Mesenchymal stem cell (in vitro differentiated cells and primary cell): ENCODE measurements at regions not wholly inside any gene's neighbourhood (a gene's known extent, or its start where the extent isn't known, plus 50 kb on each side); places are given as distances from the start of the nearest gene placed in this dataset.

Experiments
- DNase-seq: peaks from one replicate; pipeline ENCODE4 v3.0.0-alpha.2; 2013
- H2AFZ ChIP-seq: one replicate; pipeline ENCODE4 v1.6.1; 2013; ENCODE audit warnings: low read depth, mild to moderate bottlenecking, control low read depth, inconsistent platforms, low read length, moderate library complexity
- H2AK5ac ChIP-seq: 2 replicates; pipeline ENCODE4 v1.6.1; 2013; ENCODE audit warnings: low read length, moderate library complexity, mild to moderate bottlenecking, inconsistent platforms; ENCODE audit not compliant: severe bottlenecking
- H2BK120ac ChIP-seq: one replicate; pipeline ENCODE4 v1.6.1; 2013; ENCODE audit warnings: low read depth, mild to moderate bottlenecking, inconsistent platforms, low read length, moderate library complexity
- H2BK12ac ChIP-seq, 2 experiments: one replicate each; pipeline ENCODE4 v1.6.1; 2013; ENCODE audit warnings: inconsistent platforms in 2 of 2, low read length in 2 of 2, mild to moderate bottlenecking in 2 of 2, moderate library complexity in 2 of 2, control low read depth in 1 of 2
- H2BK15ac ChIP-seq: one replicate; pipeline ENCODE4 v1.6.1; 2013; ENCODE audit warnings: mild to moderate bottlenecking, low read depth, inconsistent platforms; ENCODE audit not compliant: poor library complexity, severe bottlenecking
- H2BK5ac ChIP-seq: 2 replicates; pipeline ENCODE4 v1.6.1; 2013; ENCODE audit warnings: low read depth, mild to moderate bottlenecking, low read length, control low read depth, inconsistent platforms; ENCODE audit not compliant: poor library complexity, severe bottlenecking
- H3K14ac ChIP-seq, 2 experiments: one replicate each; pipeline ENCODE4 v1.6.1; 2013; ENCODE audit warnings: inconsistent platforms in 2 of 2, low read length in 2 of 2, control low read depth in 1 of 2, mild to moderate bottlenecking in 1 of 2, moderate library complexity in 1 of 2
- H3K18ac ChIP-seq, 2 experiments: one replicate each; pipeline ENCODE4 v1.6.1; 2013; ENCODE audit warnings: inconsistent platforms in 2 of 2, low read length in 2 of 2, control low read depth in 1 of 2, low read depth in 1 of 2, mild to moderate bottlenecking in 1 of 2
- H3K23ac ChIP-seq, 2 experiments: one replicate each; pipeline ENCODE4 v1.6.1; 2013; ENCODE audit warnings: inconsistent platforms in 2 of 2, low read length in 2 of 2, mild to moderate bottlenecking in 2 of 2, moderate library complexity in 2 of 2, control low read depth in 1 of 2
- H3K27ac ChIP-seq: 2 replicates; pipeline ENCODE4 v1.5.1; 2013; ENCODE audit warnings: mild to moderate bottlenecking, moderate library complexity, low read length, control low read depth, inconsistent platforms; ENCODE audit not compliant: poor library complexity, severe bottlenecking
- H3K27me3 ChIP-seq, 2 experiments: 2 replicates each; pipeline versions ENCODE4 v1.6.1 to v1.7.0; 2013; ENCODE audit warnings: low read length in 2 of 2, mild to moderate bottlenecking in 2 of 2, moderate library complexity in 2 of 2, control low read depth in 1 of 2, inconsistent platforms in 1 of 2; ENCODE audit not compliant: control insufficient read depth in 1 of 2, insufficient read depth in 1 of 2
- H3K36me3 ChIP-seq, 2 experiments: 2 replicates each; pipeline versions ENCODE4 v1.6.1 to v1.7.0; 2013; ENCODE audit warnings: low read length in 2 of 2, control low read depth in 1 of 2, inconsistent platforms in 1 of 2, low read depth in 1 of 2, mild to moderate bottlenecking in 1 of 2; ENCODE audit not compliant: insufficient read depth in 2 of 2, control insufficient read depth in 1 of 2
- H3K4ac ChIP-seq, 2 experiments: one replicate each; pipeline ENCODE4 v1.6.1; 2013; ENCODE audit warnings: inconsistent platforms in 2 of 2, low read length in 2 of 2, mild to moderate bottlenecking in 2 of 2, moderate library complexity in 2 of 2, control low read depth in 1 of 2, low read depth in 1 of 2
- H3K4me1 ChIP-seq: 2 replicates; pipeline ENCODE4 v1.6.1; 2013; ENCODE audit warnings: low read depth, low read length, control low read depth; ENCODE audit not compliant: control insufficient read depth, insufficient read depth
- H3K4me2 ChIP-seq: 2 replicates; pipeline ENCODE4 v1.6.1; 2013; ENCODE audit warnings: low read length, mild to moderate bottlenecking, inconsistent platforms; ENCODE audit not compliant: poor library complexity, severe bottlenecking
- H3K4me3 ChIP-seq, 2 experiments: 2 replicates each; pipeline versions ENCODE4 v1.5.1 to v1.7.0; 2013; ENCODE audit warnings: low read length in 2 of 2, mild to moderate bottlenecking in 2 of 2, control low read depth in 1 of 2, low read depth in 1 of 2; ENCODE audit not compliant: insufficient read depth in 1 of 2
- H3K79me1 ChIP-seq: replicated peaks from 2 replicates; pipeline ENCODE4 v1.6.1; 2013; ENCODE audit warnings: mild to moderate bottlenecking, control low read depth, low read length, inconsistent platforms; ENCODE audit not compliant: poor library complexity, severe bottlenecking
- H3K9ac ChIP-seq: 2 replicates; pipeline ENCODE4 v1.7.0; 2013; ENCODE audit warnings: mild to moderate bottlenecking, low read length, moderate library complexity
- H3K9me3 ChIP-seq: 2 replicates; pipeline ENCODE4 v1.7.0; 2013; ENCODE audit warnings: mild to moderate bottlenecking, low read length; ENCODE audit not compliant: control insufficient read depth
- H4K8ac ChIP-seq: one replicate; pipeline ENCODE4 v1.6.1; 2013; ENCODE audit warnings: inconsistent platforms, mild to moderate bottlenecking, low read length, moderate library complexity
- H4K91ac ChIP-seq: one replicate; pipeline ENCODE4 v1.6.1; 2013; ENCODE audit warnings: mild to moderate bottlenecking, low read length, inconsistent platforms
- WGBS: methylation state at CpG from one replicate; pipeline ENCODE4 v1.1.7; 2013; ENCODE audit warnings: mixed read lengths; 5-methylcytosine and 5-hydroxymethylcytosine counted together

DNA sequence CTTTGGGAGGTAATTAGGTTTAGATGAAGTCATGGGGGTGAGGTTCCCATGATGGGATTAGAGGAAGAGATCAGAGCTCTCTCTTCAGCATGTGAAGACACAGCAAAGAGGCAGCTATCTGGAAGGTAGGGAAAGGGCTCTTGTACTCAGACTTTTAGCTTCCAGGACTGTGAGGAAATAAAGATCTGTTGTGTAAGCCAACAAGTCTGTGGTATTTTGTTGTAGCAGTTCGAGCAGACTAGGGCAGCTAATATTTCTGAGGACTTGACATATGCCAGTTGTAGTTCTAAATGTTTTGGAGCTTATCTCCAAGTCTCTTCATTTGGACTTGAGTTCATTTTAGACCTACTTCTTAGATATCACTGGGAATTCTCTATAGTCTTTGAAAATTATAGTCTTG lies 137.3 kb upstream of the PDE5A start:
- DNase-seq: peak; percentile 12
- Histone ChIP-seq H3K18ac (no peak overlapping the region), H4K91ac (no peak overlapping the region), H3K4me1 (no peaks in the 10 kb centered on the region), H2AFZ (no peak overlapping the region), H2BK15ac (no peak overlapping the region), H3K27me3 (no peaks in the 10 kb centered on the region), H3K9ac (no peak overlapping the region), H2AK5ac (no peak overlapping the region), H3K79me1 (no peaks in the 10 kb centered on the region), H3K4me3 (no peak overlapping the region), H2BK120ac (no peak overlapping the region), H3K23ac (no peak overlapping the region), H2BK12ac (no peak overlapping the region), H3K36me3 (no peaks in the 10 kb centered on the region), H2BK5ac (no peak overlapping the region), H3K9me3 (no peaks in the 10 kb centered on the region), H4K8ac (no peak overlapping the region), H3K27ac (no peak overlapping the region), H3K4ac (no peak overlapping the region), H3K14ac (no peak overlapping the region), H3K4me2 (no peak overlapping the region)
- WGBS: 80% methylated on average over 1 of the region's 1 CpG

DNA sequence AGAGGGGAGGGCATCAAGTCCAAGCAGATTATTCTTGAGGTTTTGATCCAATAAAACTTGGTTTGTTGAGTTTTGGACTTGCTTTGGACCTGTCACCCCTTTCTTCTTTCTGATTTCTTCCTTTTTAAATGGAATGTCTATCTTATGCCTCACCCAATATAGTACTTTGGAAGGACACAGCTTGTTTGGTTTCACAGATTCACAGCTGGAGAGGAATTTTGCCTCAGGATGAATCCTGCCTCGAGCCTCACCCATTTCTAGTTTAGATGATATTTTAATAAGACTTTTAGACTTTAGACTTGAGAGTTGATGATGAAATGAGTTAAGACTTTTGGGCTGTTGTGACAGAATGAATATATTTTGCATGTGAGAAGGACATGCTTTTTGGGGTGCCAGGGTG lies 136.9 kb upstream of the PDE5A start:
- no peak overlapping the region for H2AFZ ChIP-seq
- H2BK120ac ChIP-seq: no peak overlapping the region
- no peaks in the 10 kb centered on the region for H3K9me3 ChIP-seq
- no peaks in the 10 kb centered on the region for H3K27me3 ChIP-seq
- H3K18ac ChIP-seq: no peak overlapping the region
- H3K4me3 ChIP-seq: no peak overlapping the region
- no peaks in the 10 kb centered on the region for H3K4me1 ChIP-seq
- no peak for DNase-seq
- H2AK5ac ChIP-seq: no peak overlapping the region
- H3K9ac ChIP-seq: no peak overlapping the region
- no peak overlapping the region for H4K91ac ChIP-seq
- no peaks in the 10 kb centered on the region for H3K36me3 ChIP-seq
- no peak overlapping the region for H2BK12ac ChIP-seq
- H2BK15ac ChIP-seq: no peak overlapping the region
- H3K23ac ChIP-seq: no peak overlapping the region
- no peaks in the 10 kb centered on the region for H3K79me1 ChIP-seq
- no peak overlapping the region for H3K4ac ChIP-seq
- no peak overlapping the region for H3K14ac ChIP-seq
- H2BK5ac ChIP-seq: no peak overlapping the region
- WGBS: no CpG with 5 or more reads among the region's 1 CpG
- H3K27ac ChIP-seq: no peak overlapping the region
- no peak overlapping the region for H3K4me2 ChIP-seq
- H4K8ac ChIP-seq: no peak overlapping the region

DNA sequence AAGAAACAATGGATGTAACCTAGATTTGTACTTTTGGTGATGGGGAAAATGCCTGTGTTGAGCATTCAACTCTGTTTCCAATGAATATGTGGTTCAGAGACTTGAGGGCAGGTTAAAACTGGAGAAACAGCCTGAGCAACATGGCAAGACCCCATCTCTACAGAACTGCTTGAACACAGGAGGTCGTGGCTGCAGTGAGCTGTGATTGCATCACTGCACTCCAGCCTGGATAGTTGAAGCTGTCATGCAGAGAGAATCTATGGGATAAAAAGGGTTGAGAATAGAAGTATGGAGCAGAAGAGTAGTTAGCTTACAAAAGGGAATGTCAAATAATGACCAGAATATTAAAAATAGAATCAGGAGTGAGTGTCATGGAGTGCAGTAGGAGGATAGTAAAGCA lies 134.8 kb upstream of the PDE5A start:
- no peak overlapping the region for H2BK120ac ChIP-seq
- no peaks in the 10 kb centered on the region for H3K9me3 ChIP-seq
- no peak for DNase-seq
- H2BK5ac ChIP-seq: no peak overlapping the region
- no peak overlapping the region for H2BK12ac ChIP-seq
- H4K91ac ChIP-seq: no peak overlapping the region
- H3K4ac ChIP-seq: no peak overlapping the region
- WGBS: 22% methylated on average over 1 of the region's 1 CpG
- H2AK5ac ChIP-seq: no peak overlapping the region
- no peaks in the 10 kb centered on the region for H3K79me1 ChIP-seq
- no peak overlapping the region for H3K4me3 ChIP-seq
- H3K9ac ChIP-seq: no peak overlapping the region
- no peak overlapping the region for H2BK15ac ChIP-seq
- no peaks in the 10 kb centered on the region for H3K27me3 ChIP-seq
- H3K14ac ChIP-seq: no peak overlapping the region
- H3K23ac ChIP-seq: no peak overlapping the region
- no peak overlapping the region for H3K4me2 ChIP-seq
- H3K4me1 ChIP-seq: no peaks in the 10 kb centered on the region
- no peak overlapping the region for H3K27ac ChIP-seq
- H3K36me3 ChIP-seq: no peaks in the 10 kb centered on the region
- H2AFZ ChIP-seq: no peak overlapping the region
- no peak overlapping the region for H4K8ac ChIP-seq
- peak overlapping the region in 1 of 2 experiments; percentile 19 for H3K18ac ChIP-seq

DNA sequence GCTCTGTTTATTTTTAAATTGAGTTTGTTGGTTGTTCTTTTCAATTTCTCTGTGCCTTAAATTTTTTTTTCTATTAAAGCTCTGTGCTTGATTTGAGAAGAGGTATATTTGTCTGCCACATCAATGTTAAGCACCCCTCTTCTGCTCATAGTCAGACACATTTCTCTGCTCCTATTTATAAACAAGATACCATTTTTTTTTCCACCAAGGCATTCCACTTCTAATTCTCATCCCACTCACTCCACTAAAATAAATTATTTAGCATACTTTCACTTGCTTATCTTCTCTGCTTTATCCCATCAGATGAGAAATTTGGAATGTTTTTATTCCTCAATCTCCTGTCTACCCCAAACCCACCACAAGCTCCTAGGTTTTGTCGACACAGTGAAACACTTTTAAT lies 127.0 kb upstream of the PDE5A start:
- H3K27ac ChIP-seq: no peak overlapping the region
- no peak overlapping the region for H2BK5ac ChIP-seq
- no peaks in the 10 kb centered on the region for H3K27me3 ChIP-seq
- no peak overlapping the region for H2BK15ac ChIP-seq
- no peak overlapping the region for H3K4ac ChIP-seq
- no peak overlapping the region for H3K23ac ChIP-seq
- H2BK120ac ChIP-seq: no peak overlapping the region
- H2AFZ ChIP-seq: no peak overlapping the region
- H4K91ac ChIP-seq: no peak overlapping the region
- WGBS: 100% methylated on average over 1 of the region's 1 CpG
- DNase-seq: no peak
- no peaks in the 10 kb centered on the region for H3K36me3 ChIP-seq
- H2AK5ac ChIP-seq: no peak overlapping the region
- no peak overlapping the region for H3K4me2 ChIP-seq
- no peaks in the 10 kb centered on the region for H3K4me1 ChIP-seq
- no peak overlapping the region for H2BK12ac ChIP-seq
- H3K14ac ChIP-seq: no peak overlapping the region
- H4K8ac ChIP-seq: no peak overlapping the region
- no peak overlapping the region for H3K18ac ChIP-seq
- H3K4me3 ChIP-seq: no peak overlapping the region
- no peaks in the 10 kb centered on the region for H3K79me1 ChIP-seq
- no peak overlapping the region for H3K9ac ChIP-seq
- no peaks in the 10 kb centered on the region for H3K9me3 ChIP-seq
